IMR-90 (cell line): ENCODE measurements at regions not wholly inside any gene's neighbourhood (a gene's known extent, or its start where the extent isn't known, plus 50 kb on each side); places are given as distances from the start of the nearest gene placed in this dataset.

Experiments
- ATAC-seq: fragments of 200-7000 bp; cut with Tn5 transposase; 2 replicates; pipeline ENCODE4 v1.9.1; 2020; ENCODE audit warnings: low read depth, mild to moderate bottlenecking, moderate library complexity
- BruUV-seq: library from RNA; stranded (reverse); fragments of 400-500 nt; replicated peaks from 2 replicates; lab custom pipeline; 2021; lab: Mats Ljungman, UMichigan
- CTCF ChIA-PET: fragments of 300-600 bp; formaldehyde crosslinking; extraction: SDS; loops from one replicate; lab custom pipeline; 2021; ENCODE audit warnings: antibody characterized with exemption; lab: Yijun Ruan, JAX
- POLR2A ChIA-PET: fragments of 300-600 bp; sonication (Branson Sonifier 250); formaldehyde crosslinking; loops from one replicate; lab custom pipeline; 2022; ENCODE audit warnings: antibody characterized with exemption; ENCODE audit not compliant: unreplicated experiment; lab: Charles Lee
- DNase-seq: peaks from one replicate; pipeline ENCODE4 v3.0.0; 2013
- H2AFZ ChIP-seq: replicated peaks from 2 replicates; pipeline ENCODE3; 2013; ENCODE audit warnings: low read length, mild to moderate bottlenecking; ENCODE audit not compliant: poor library complexity
- H2AK5ac ChIP-seq: 2 replicates; pipeline ENCODE4 v1.6.1; 2013; ENCODE audit warnings: low read depth, low read length, inconsistent platforms
- H2AK9ac ChIP-seq: replicated peaks from 2 replicates; pipeline ENCODE3; 2013; ENCODE audit warnings: mild to moderate bottlenecking, low read depth, low read length, moderate library complexity; ENCODE audit not compliant: poor library complexity
- H2BK120ac ChIP-seq: 2 replicates; pipeline ENCODE4 v1.6.1; 2013; ENCODE audit warnings: low read depth, low read length, inconsistent platforms
- H2BK15ac ChIP-seq: 3 replicates; pipeline ENCODE4 v1.6.1; 2013; ENCODE audit warnings: low read depth, low read length, inconsistent platforms
- H2BK20ac ChIP-seq: 2 replicates; pipeline ENCODE4 v1.6.1; 2013; ENCODE audit warnings: low read depth, mild to moderate bottlenecking, inconsistent platforms, low read length, moderate library complexity
- H2BK5ac ChIP-seq: 2 replicates; pipeline ENCODE4 v1.6.1; 2013; ENCODE audit warnings: mild to moderate bottlenecking, low read depth, low read length, inconsistent platforms; ENCODE audit not compliant: poor library complexity, severe bottlenecking
- H3K14ac ChIP-seq: replicated peaks from 2 replicates; pipeline ENCODE4 v1.6.1; 2013; ENCODE audit warnings: low read depth, low read length, inconsistent platforms
- H3K18ac ChIP-seq: 2 replicates; pipeline ENCODE4 v1.6.1; 2013; ENCODE audit warnings: low read depth, low read length, control low read depth
- H3K23ac ChIP-seq: 2 replicates; pipeline ENCODE4 v1.6.1; 2013; ENCODE audit warnings: low read depth, low read length, inconsistent platforms
- H3K27ac ChIP-seq: 2 replicates; pipeline ENCODE4 v1.5.1; 2013; ENCODE audit warnings: mild to moderate bottlenecking, control low read depth, low read length; ENCODE audit not compliant: insufficient read depth
- H3K27me3 ChIP-seq: 2 replicates; pipeline ENCODE4 v1.6.1; 2013; ENCODE audit warnings: low read length; ENCODE audit not compliant: control insufficient read depth, insufficient read depth
- H3K36me3 ChIP-seq: 2 replicates; pipeline ENCODE4 v1.6.1; 2013; ENCODE audit warnings: low read length, mixed read lengths; ENCODE audit not compliant: control insufficient read depth, insufficient read depth
- H3K4ac ChIP-seq: 2 replicates; pipeline ENCODE4 v1.6.1; 2013; ENCODE audit warnings: low read depth, low read length, inconsistent platforms
- H3K4me1 ChIP-seq: 2 replicates; pipeline ENCODE4 v1.6.1; 2013; ENCODE audit warnings: low read length, mixed read lengths; ENCODE audit not compliant: control insufficient read depth, insufficient read depth
- H3K4me2 ChIP-seq: 2 replicates; pipeline ENCODE4 v1.6.1; 2013; ENCODE audit warnings: low read depth, mild to moderate bottlenecking, control low read depth, low read length, moderate library complexity
- H3K4me3 ChIP-seq: 2 replicates; pipeline ENCODE4 v1.5.1; 2013; ENCODE audit warnings: low read depth, mild to moderate bottlenecking, control low read depth, low read length, moderate library complexity; ENCODE audit not compliant: insufficient read depth
- H3K56ac ChIP-seq: 2 replicates; pipeline ENCODE4 v1.6.1; 2013; ENCODE audit warnings: low read length, inconsistent platforms; ENCODE audit not compliant: insufficient read depth; ENCODE audit errors: extremely low read depth
- H3K79me1 ChIP-seq, 2 experiments: 2 replicates each; pipeline ENCODE4 v1.6.1; 2013; ENCODE audit warnings: low read length in 2 of 2, inconsistent platforms in 1 of 2, low read depth in 1 of 2
- H3K9ac ChIP-seq: 2 replicates; pipeline ENCODE4 v1.6.1; 2013; ENCODE audit warnings: low read depth, low read length, control low read depth
- H3K9me1 ChIP-seq: 2 replicates; pipeline ENCODE4 v1.6.1; 2013; ENCODE audit warnings: low read length, inconsistent platforms; ENCODE audit not compliant: insufficient read depth
- H3K9me3 ChIP-seq: 2 replicates; pipeline ENCODE4 v1.6.1; 2013; ENCODE audit warnings: low read length; ENCODE audit not compliant: control insufficient read depth, insufficient read depth
- H4K20me1 ChIP-seq: 2 replicates; pipeline ENCODE4 v1.6.1; 2013; ENCODE audit warnings: low read length, inconsistent platforms; ENCODE audit not compliant: insufficient read depth
- H4K5ac ChIP-seq: 2 replicates; pipeline ENCODE4 v1.6.1; 2013; ENCODE audit warnings: mild to moderate bottlenecking, low read depth, low read length, control low read depth
- H4K8ac ChIP-seq, 2 experiments: 2 replicates each; pipeline ENCODE4 v1.6.1; 2013; ENCODE audit warnings: low read depth in 2 of 2, low read length in 2 of 2, control low read depth in 1 of 2, inconsistent platforms in 1 of 2
- H4K91ac ChIP-seq: 2 replicates; pipeline ENCODE4 v1.6.1; 2013; ENCODE audit warnings: low read depth, low read length, inconsistent platforms; ENCODE audit not compliant: insufficient read depth
- BHLHE40 ChIP-seq: fragments of 150-350 bp; IDR thresholded peaks from 2 replicates; pipeline ENCODE4 v1.6.1; 2016; ENCODE audit warnings: mild to moderate bottlenecking, low read depth, low read length
- FOS ChIP-seq: fragments of 150-350 bp; IDR thresholded peaks from 2 replicates; pipeline ENCODE4 v1.6.1; 2016; ENCODE audit warnings: low read depth, low read length
- POLR2A ChIP-seq: IDR thresholded peaks from 2 replicates; pipeline ENCODE4 v1.6.1; 2012; ENCODE audit warnings: mild to moderate bottlenecking, low read depth, low read length
- RFX5 ChIP-seq: IDR thresholded peaks from 2 replicates; pipeline ENCODE4 v1.8.0; 2012; ENCODE audit warnings: low read depth, mild to moderate bottlenecking, low read length, moderate library complexity
- WGBS, 2 experiments: methylation state at CpG; one replicate each; pipeline versions ENCODE4 v1.1.5 to v1.1.7; 2013; ENCODE audit warnings: missing lambda C conversion rate in 2 of 2; ENCODE audit not compliant: insufficient read length in 1 of 2; ENCODE audit errors: extremely low coverage in 2 of 2; 5-methylcytosine and 5-hydroxymethylcytosine counted together
- dilution Hi-C: fragments of 300-500 bp; cut with HindIII; formaldehyde crosslinking; loops from one replicate; pipeline ENCODE4 v1.14.3; 2018; ENCODE audit warnings: low sequenced_read_pairs; ENCODE audit not compliant: unreplicated experiment
- in situ Hi-C: fragments of 300-500 bp; cut with MboI; formaldehyde crosslinking; loops from 3 replicates; pipeline ENCODE4 v1.14.3; 2019; ENCODE audit warnings: low sequenced_read_pairs, inconsistent platforms, mixed read lengths
- intact Hi-C: fragments of 100-400 bp; cut with micrococcal nuclease; formaldehyde crosslinking; loops from 2 replicates; pipeline ENCODE4 v1.10.0; 2022

GRCh38 chr2:12303181-12304030 is 413.3 kb upstream of the TRIB2 start (continued):
- TF ChIP-seq BHLHE40 (peak; percentile 53), POLR2A (no peak), FOS (peak; percentile 54; the same call in 1 of the 2 replicates)

GRCh38 chr2:12304564-12305171 is 412.1 kb upstream of the TRIB2 start:
- Histone ChIP-seq H3K4me2 (no peak overlapping the region), H2BK20ac (no peak overlapping the region), H4K5ac (no peak overlapping the region), H3K56ac (no peak overlapping the region), H2BK15ac (no peak overlapping the region), H3K9me1 (0 out of 2 replicates have a peak, but pooled peaks cover 2% of the 10 kb centered on the region), H4K8ac (no peak overlapping the region), H4K20me1 (no peaks in the 10 kb centered on the region), H2AK5ac (no peak overlapping the region), H3K4me3 (no peak overlapping the region), H3K18ac (peak overlapping the region; percentile 22; the same call in 1 of the 2 replicates), H2AK9ac (no peak overlapping the region), H3K9me3 (no peaks in the 10 kb centered on the region), H2AFZ (no peak overlapping the region), H3K9ac (no peak overlapping the region), H4K91ac (no peak overlapping the region), H3K4ac (no peak overlapping the region), H3K4me1 (peaks cover 15% of the 10 kb centered on the region), H3K27me3 (no peaks in the 10 kb centered on the region), H3K79me1 (no peaks in the 10 kb centered on the region), H3K23ac (no peak overlapping the region), H3K14ac (0 out of 2 replicates have a peak overlapping the region, but pooled peaks have one; percentile 3), H3K27ac (no peak overlapping the region), H3K36me3 (no peaks in the 10 kb centered on the region), H2BK120ac (no peak overlapping the region), H2BK5ac (no peak overlapping the region)
- in situ Hi-C loops = no loop called here
- intact Hi-C loops = loop anchor here (5.0 to 10.0 kb wide), 3 partner anchors 250 to 703 kb away; partner anchors contain the start of gene TRIB2
- ChIA-PET POLR2A (no interaction called here), CTCF (interaction anchor here (2.0 kb wide), 1 partner anchor 9 kb away, joined by 4 read pairs; no protein-coding TSS in a partner anchor)
- dilution Hi-C loops = no loop called here
- DNase-seq (peak; percentile 34), ATAC-seq (no peak)
- WGBS, 2 experiments = 60% methylated on average over 1 of the region's 2 CpGs; no CpG with 5 or more reads in 1 of the 2 experiments
- no TSS peak for BruUV-seq
- no peak for TF ChIP-seq RFX5
